Duodenal mucosa (tissue), 2 donors: ENCODE measurements at regions not wholly inside any gene's neighbourhood (a gene's known extent, or its start where the extent isn't known, plus 50 kb on each side); places are given as distances from the start of the nearest gene placed in this dataset.

Experiments
- H3K27ac ChIP-seq: one replicate; pipeline ENCODE4 v1.7.0; 2013; ENCODE audit warnings: low read depth, low read length
- H3K27me3 ChIP-seq, 2 donors: one replicate each; pipeline ENCODE4 v1.7.0; 2013; ENCODE audit warnings: low read length in 2 of 2, control low read depth in 1 of 2; ENCODE audit not compliant: insufficient read depth in 2 of 2, control insufficient read depth in 1 of 2
- H3K36me3 ChIP-seq, 2 donors: one replicate each; pipeline ENCODE4 v1.7.0; 2013; ENCODE audit warnings: low read length in 2 of 2, control low read depth in 1 of 2; ENCODE audit not compliant: insufficient read depth in 2 of 2, control insufficient read depth in 1 of 2
- H3K4me1 ChIP-seq, 2 donors: one replicate each; pipeline ENCODE4 v1.7.0; 2013; ENCODE audit warnings: low read length in 2 of 2, control low read depth in 1 of 2; ENCODE audit not compliant: insufficient read depth in 2 of 2, control insufficient read depth in 1 of 2
- H3K4me3 ChIP-seq, 2 donors: one replicate each; pipeline ENCODE4 v1.7.0; 2013; ENCODE audit warnings: low read length in 2 of 2, low read depth in 1 of 2
- H3K9ac ChIP-seq, 2 donors: one replicate each; pipeline ENCODE4 v1.7.0; 2013; ENCODE audit warnings: low read length in 2 of 2, low read depth in 1 of 2
- H3K9me3 ChIP-seq, 2 donors: one replicate each; pipeline ENCODE4 v1.7.0; 2013; ENCODE audit warnings: low read length in 2 of 2, control low read depth in 1 of 2; ENCODE audit not compliant: control insufficient read depth in 1 of 2

DNA sequence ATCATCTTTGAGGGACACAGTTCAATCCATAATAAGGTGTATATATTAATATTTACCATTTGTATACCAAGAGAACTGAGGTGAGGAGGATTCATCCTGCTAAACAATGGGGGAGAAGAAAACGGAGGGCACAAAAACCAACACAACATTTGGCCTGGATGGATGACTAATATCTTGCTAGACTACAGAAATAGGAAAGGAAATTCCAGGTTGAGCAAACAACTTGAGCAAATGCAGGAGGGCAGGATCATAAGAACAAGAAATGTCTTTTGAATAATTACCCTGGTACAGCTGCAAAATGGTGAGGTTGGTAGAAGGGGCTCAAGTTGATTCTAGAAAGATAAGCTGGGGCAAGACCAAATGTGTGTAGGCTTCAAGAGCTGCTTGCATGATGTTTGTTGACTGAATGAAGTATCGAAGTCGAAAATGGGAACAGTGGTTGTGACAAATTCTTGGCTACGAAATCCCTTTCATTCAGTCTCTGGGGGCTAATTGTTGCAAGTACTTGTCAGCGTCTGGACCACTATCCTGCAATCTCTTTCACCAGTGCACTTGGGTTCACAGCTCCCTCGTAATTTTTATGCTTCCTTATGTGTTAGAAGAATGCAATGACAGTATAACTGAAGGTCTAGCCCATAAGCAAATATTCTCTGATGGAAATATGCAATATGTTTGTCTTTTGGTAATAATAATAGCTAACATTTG, 176.2 kb downstream of the PTEN start:
- no peaks in the 10 kb centered on the region for H3K27me3 ChIP-seq
- peaks cover 11% of the 10 kb centered on the region in 2 donors for H3K4me1 ChIP-seq
- no peaks in the 10 kb centered on the region for H3K9me3 ChIP-seq
- no peak overlapping the region for H3K27ac ChIP-seq
- H3K4me3 ChIP-seq: no peak overlapping the region
- H3K9ac ChIP-seq: no peak overlapping the region
- no peaks in the 10 kb centered on the region for H3K36me3 ChIP-seq

DNA sequence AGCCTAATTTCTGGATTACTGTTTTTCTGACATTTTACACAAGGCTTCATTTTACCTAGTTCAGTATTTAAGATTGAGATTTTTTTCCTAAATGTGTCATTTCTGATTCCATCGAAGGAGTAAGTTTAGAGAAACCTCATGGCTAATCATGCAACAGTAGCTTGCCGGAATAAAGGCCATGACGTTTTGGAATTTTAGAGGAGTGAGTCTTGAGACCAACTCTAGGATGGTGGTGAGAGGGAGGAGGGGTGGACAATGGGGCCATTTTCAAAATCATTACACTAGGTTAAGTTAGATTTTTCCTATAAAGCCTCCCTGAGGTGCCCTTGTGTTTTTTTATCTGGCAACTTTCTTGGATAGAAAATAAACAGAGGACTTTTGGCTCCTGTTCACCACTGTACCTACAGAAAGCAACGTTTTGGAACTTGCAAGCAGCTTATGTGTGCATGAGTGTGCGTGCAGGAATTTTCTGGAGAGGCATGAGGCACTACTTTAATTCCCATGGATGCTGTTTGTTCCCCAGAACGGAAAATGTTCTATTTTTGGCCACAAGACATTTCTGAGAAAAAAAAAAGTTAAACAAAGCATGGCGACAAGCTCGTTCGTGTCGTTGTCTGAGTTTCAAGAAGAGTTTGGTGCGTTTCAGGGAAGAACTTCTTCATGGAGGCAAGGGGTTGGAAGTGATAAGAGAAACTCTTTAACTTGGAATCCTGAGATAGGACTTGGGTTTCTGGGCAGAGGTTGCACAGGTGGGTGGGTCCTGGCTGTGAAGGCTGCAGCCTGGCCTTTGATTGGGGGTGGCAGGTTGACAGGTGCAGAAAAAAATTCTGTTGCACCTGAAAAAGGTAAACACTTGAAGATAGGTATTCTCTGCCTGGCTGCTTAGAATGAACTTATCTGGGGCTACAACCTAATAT, 178.1 kb downstream of the PTEN start:
- H3K36me3 ChIP-seq: no peaks in the 10 kb centered on the region
- peak overlapping the region; percentile 8 to 9 for H3K4me3 ChIP-seq
- no peaks in the 10 kb centered on the region for H3K9me3 ChIP-seq
- peaks cover 11% of the 10 kb centered on the region in 2 donors for H3K4me1 ChIP-seq
- H3K27ac ChIP-seq: no peak overlapping the region
- no peaks in the 10 kb centered on the region for H3K27me3 ChIP-seq
- H3K9ac ChIP-seq: no peak overlapping the region

DNA sequence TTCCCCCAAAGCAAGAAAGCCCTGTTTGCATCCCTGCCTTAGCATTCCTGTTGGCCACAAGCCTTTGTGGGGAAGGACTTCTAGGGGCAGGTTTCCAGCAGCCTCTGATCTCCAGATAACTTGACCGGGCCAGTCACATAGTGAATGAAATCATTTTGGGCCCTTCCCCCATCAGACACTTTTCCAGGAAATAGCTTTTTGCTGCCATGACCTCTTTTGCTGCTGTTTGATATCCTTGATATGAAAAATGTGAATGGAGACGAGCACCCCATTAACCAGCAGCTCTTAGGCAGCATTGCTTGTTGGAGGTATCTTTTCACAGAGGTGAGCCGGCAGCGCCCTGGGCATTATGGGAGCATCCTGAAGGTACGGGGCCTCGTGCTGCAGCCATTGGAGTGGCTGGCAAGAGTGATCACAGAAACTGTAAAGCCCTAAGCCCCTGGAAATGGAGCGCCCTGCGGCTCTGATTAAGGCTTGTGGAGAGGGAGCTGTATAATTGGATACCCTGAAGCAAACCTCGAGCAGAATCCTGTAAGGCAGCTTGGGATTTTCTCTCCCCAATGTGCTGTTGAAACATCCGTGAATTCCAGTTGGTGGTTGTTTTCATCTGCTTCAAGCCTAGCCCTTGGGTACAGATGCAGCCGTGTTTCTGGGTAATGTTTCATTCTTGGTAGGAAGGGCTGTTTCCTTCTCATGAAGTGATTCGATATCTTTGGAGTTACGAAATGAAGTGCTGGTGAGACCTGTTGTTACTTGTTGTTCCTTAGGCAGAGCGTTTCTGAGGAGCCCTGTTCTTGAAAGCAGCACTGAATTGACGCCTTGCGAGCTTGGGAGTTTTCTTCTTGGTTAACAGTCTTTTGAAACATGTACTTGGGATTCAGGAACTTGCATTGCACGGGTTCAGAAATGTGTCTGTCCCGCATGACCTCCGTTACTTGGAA, 179.0 kb downstream of the PTEN start:
- peak overlapping the region; percentile 8 to 9 for H3K4me3 ChIP-seq
- H3K9ac ChIP-seq: no peak overlapping the region
- peaks cover 11% of the 10 kb centered on the region in 2 donors for H3K4me1 ChIP-seq
- H3K27me3 ChIP-seq: no peaks in the 10 kb centered on the region
- no peaks in the 10 kb centered on the region for H3K9me3 ChIP-seq
- no peaks in the 10 kb centered on the region for H3K36me3 ChIP-seq
- no peak overlapping the region for H3K27ac ChIP-seq

DNA sequence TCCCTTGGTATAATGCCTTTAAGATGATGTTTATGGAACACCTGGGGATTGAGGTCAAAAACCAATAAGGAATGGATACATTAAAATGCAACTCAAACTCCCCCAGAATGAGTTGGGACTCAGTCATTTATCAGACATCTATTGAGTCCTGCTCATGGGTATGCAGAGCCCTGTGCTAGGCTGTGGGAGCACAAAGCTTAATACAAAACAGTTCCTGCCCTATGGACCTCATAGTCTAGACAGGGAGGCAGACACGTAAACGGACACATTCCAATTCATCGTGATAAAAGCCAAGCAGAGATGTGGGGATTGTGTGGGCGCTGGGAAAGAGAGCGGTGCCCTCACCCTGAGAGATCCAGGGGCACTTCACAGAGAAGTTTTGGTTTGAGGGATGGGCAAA, 181.7 kb downstream of the PTEN start:
- H3K36me3 ChIP-seq: no peaks in the 10 kb centered on the region
- no peak overlapping the region for H3K9ac ChIP-seq
- H3K4me1 ChIP-seq: peaks cover 11% of the 10 kb centered on the region in 2 donors
- H3K9me3 ChIP-seq: no peaks in the 10 kb centered on the region
- no peak overlapping the region for H3K27ac ChIP-seq
- H3K4me3 ChIP-seq: no peak overlapping the region
- no peaks in the 10 kb centered on the region for H3K27me3 ChIP-seq

DNA sequence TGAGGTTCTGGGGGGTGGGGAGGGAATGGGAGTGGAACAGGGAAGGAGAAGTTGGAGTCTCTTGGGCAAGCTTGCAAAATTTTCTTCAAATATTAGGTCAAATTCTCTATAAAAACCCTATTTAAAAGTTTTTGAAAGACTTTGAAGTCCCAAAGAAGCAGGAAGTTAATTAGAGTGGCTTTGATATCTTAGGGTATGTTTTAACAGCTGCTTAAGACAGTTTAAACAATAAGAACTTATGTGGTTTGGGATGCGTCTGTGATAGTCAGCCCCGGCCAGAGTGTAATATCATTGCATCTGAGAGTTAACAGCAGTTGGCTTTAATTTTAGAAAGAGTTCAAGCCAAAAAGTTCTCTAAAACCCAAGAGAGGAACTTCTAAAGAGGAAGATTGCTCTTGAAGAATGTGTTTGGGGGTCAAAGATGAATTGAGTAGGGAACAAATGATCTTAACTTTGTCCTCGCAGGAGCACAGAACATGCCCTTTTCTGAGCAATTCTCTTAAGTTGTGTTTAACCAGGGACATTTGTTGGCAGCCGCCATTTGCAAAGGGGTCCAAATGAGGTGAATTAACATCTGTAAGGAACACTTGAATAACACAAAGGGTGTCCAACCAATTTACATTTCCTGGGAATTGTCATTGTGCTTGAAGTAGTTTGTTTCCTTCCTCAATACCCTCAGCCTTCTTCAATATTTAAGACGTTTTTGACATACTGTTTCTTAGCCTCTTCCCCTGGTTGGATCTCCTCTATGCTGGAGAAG, 182.4 kb downstream of the PTEN start:
- H3K9ac ChIP-seq: no peak overlapping the region
- no peaks in the 10 kb centered on the region for H3K27me3 ChIP-seq
- peaks cover 11% of the 10 kb centered on the region in 2 donors for H3K4me1 ChIP-seq
- no peaks in the 10 kb centered on the region for H3K9me3 ChIP-seq
- no peak overlapping the region for H3K27ac ChIP-seq
- no peaks in the 10 kb centered on the region for H3K36me3 ChIP-seq
- H3K4me3 ChIP-seq: no peak overlapping the region

DNA sequence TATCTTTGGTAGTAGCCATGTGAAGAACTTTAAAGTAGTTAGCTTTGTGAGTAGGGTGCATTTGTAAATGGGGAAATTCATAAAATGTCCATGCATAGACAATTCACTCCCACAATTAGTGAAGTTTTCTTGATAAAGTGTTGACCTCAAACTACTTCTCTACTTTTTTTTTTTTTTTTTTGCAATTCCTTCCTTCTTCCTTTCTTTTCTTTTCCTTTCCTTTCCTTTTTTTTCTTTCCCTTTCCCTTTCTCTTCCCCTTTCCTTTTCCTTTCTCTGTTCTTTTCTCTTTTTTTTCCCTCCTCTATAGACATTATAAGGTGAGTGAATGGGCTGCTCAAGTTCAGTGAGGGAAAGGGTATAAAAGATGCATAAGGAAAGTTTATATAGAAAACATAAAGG, 184.2 kb downstream of the PTEN start:
- Histone ChIP-seq H3K4me3 (no peak overlapping the region), H3K9ac (no peak overlapping the region), H3K27me3 (no peaks in the 10 kb centered on the region), H3K9me3 (no peaks in the 10 kb centered on the region), H3K36me3 (no peaks in the 10 kb centered on the region), H3K27ac (no peak overlapping the region), H3K4me1 (peaks cover 0 to 2% of the 10 kb centered on the region in 2 donors)

DNA sequence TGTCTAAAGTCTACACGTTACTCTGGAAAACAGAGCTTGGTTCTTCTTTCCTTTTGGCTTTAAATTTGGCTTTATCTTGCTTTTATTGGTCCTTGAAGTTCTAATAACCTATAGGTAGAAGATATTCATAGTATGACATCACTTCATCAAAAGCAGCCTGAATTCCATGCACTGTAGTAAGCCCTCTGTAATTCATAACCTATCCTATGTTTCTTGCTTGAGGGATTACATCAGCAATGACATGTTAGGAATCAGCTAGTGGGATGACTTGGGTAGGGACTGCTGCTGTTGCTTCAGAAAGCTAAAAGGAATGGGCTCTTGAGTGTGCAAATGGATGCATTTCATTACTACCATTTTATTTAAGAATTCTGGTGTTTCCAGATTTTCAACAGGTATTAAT, 184.9 kb downstream of the PTEN start:
- H3K27me3 ChIP-seq: no peaks in the 10 kb centered on the region
- no peak overlapping the region for H3K27ac ChIP-seq
- no peaks in the 10 kb centered on the region for H3K9me3 ChIP-seq

DNA sequence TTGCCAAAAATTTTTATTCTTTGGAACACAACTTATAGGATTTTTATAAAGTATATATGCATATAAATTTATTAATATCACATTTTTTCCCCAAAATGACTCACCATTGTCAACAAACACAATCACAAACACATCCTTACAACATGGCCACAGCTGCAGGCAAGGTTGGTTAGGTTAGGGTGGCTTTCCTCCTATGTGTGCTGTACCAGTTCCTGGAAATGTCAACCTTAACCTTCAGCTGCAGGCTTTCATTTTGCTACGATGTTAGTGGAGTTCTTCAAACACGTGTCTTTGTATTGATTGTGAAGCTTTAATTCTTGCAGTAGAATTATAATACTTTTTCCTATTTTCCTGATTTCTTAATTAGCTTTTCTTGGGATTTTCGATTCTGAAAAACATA, 185.8 kb downstream of the PTEN start:
- Histone ChIP-seq H3K9me3 (no peaks in the 10 kb centered on the region), H3K27ac (no peak overlapping the region), H3K36me3 (no peaks in the 10 kb centered on the region), H3K27me3 (no peaks in the 10 kb centered on the region), H3K4me3 (no peak overlapping the region), H3K4me1 (no peaks in the 10 kb centered on the region), H3K9ac (no peak overlapping the region)

More for the DNA sequence above, 184.9 kb downstream of the PTEN start:
- Histone ChIP-seq H3K4me1 (no peaks in the 10 kb centered on the region), H3K4me3 (no peak overlapping the region), H3K36me3 (no peaks in the 10 kb centered on the region), H3K9ac (no peak overlapping the region)

DNA sequence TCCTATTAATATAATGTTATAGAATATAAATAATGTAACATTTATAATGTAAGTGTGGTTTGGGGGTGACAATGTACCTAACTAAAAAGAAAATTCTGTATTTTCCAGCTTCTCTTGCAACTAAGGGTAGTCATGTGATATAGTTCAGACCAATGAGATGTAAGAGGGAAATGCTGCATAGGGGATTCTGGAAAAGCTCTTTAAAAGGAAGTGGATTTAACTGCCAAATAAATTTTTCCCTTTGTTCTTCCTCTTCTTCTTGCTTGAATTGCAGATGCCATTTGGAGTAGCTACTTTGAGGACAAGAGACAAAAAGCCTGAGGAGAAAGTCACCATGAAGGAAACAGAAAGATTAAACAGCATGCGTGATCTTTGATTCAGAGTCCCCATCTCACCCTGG, 194.3 kb downstream of the PTEN start:
- Histone ChIP-seq H3K27ac (no peak overlapping the region), H3K36me3 (no peaks in the 10 kb centered on the region), H3K4me3 (no peak overlapping the region)

More for the DNA sequence above, 194.3 kb downstream of the PTEN start:
- Histone ChIP-seq H3K9ac (no peak overlapping the region), H3K27me3 (no peaks in the 10 kb centered on the region), H3K9me3 (no peaks in the 10 kb centered on the region), H3K4me1 (peaks cover 2 to 3% of the 10 kb centered on the region in 2 donors)
